ENCODE measurements at regions not wholly inside any gene's neighbourhood (a gene's known extent, or its start where the extent isn't known, plus 50 kb on each side); places are given as distances from the start of the nearest gene placed in this dataset.

DNA sequence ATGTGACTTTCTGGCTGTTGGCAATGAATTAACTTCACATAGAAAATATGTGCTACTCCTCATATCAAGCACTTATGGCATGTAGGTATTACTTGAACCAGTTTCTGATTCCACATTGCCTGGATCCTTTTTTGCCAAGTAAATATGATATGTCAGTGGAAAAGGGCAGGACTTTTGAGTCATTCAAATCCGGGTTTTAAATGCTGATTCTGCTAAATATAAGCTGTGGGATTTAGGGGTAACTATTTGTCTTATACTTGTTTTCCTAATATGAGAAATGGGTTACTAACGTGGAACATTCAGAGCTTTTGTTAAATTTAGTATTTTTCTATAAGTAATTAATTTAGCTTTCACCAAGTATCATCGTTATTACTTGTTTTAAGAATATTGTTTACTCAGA lies 108.0 kb upstream of the HGF start:
- Histone ChIP-seq H3K27me3 (no peaks in the 10 kb centered on the region), H3K9me3 (no peaks in the 10 kb centered on the region), H3K4me1 (no peaks in the 10 kb centered on the region), H3K4me3 (no peak overlapping the region), H3K36me3 (no peaks in the 10 kb centered on the region), H3K27ac (no peak overlapping the region)
- ATAC-seq (no peak), DNase-seq (no peak)
- TF ChIP-seq, protein P1, sequence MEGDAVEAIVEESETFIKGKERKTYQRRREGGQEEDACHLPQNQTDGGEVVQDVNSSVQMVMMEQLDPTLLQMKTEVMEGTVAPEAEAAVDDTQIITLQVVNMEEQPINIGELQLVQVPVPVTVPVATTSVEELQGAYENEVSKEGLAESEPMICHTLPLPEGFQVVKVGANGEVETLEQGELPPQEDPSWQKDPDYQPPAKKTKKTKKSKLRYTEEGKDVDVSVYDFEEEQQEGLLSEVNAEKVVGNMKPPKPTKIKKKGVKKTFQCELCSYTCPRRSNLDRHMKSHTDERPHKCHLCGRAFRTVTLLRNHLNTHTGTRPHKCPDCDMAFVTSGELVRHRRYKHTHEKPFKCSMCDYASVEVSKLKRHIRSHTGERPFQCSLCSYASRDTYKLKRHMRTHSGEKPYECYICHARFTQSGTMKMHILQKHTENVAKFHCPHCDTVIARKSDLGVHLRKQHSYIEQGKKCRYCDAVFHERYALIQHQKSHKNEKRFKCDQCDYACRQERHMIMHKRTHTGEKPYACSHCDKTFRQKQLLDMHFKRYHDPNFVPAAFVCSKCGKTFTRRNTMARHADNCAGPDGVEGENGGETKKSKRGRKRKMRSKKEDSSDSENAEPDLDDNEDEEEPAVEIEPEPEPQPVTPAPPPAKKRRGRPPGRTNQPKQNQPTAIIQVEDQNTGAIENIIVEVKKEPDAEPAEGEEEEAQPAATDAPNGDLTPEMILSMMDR (IDR thresholded peaks at IDR 0.05) = no peak
- intact Hi-C loops (cut with DNase I) = no loop called here

DNA sequence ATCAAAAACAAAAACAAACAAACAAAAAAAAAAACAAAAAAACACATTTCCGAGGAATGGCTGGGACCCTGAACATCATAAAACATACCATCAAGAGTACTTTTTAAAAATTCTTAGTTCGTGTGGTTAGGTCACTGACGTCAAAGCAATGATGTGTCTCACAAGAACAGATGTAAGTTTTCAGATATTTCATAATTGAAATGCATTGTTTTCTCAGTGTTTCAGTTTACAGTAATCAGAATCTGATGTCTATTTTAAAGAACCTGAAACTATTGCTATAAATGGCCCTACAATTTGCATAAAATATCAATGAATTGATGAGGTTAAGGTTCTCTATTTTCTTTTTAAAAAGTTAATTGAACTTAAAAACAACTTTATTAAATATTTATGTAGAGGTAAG lies 103.7 kb upstream of the HGF start:
- Histone ChIP-seq H3K9me3 (no peaks in the 10 kb centered on the region), H3K4me3 (no peak overlapping the region), H3K27me3 (no peaks in the 10 kb centered on the region), H3K4me1 (no peaks in the 10 kb centered on the region), H3K27ac (no peak overlapping the region), H3K36me3 (no peaks in the 10 kb centered on the region)
- ATAC-seq (no peak), DNase-seq (peak in 1 of 4 donors; percentile 8)
- TF ChIP-seq, protein P1 (IDR thresholded peaks at IDR 0.05) = no peak
- intact Hi-C loops (cut with DNase I) = no loop called here

- no peak for ATAC-seq
- TF ChIP-seq, protein P1 (IDR thresholded peaks at IDR 0.05) = no peak
- no peak for DNase-seq
- H3K27ac ChIP-seq = no peak overlapping the region
- no peaks in the 10 kb centered on the region for H3K9me3 ChIP-seq
- H3K36me3 ChIP-seq = no peaks in the 10 kb centered on the region
- no peaks in the 10 kb centered on the region for H3K4me1 ChIP-seq
- H3K27me3 ChIP-seq = no peaks in the 10 kb centered on the region
- intact Hi-C loops (cut with DNase I) = no loop called here
- no peak overlapping the region for H3K4me3 ChIP-seq
Observed at GRCh38 chr7:81871606-81872265, 101.9 kb upstream of the HGF start.

GRCh38 chr7:81870608-81871007 lies 100.8 kb upstream of the HGF start:
- intact Hi-C loops (cut with DNase I) = no loop called here
- no peaks in the 10 kb centered on the region for H3K27me3 ChIP-seq
- TF ChIP-seq, protein P1 (IDR thresholded peaks at IDR 0.05) = no peak
- DNase-seq = no peak
- H3K4me1 ChIP-seq = no peaks in the 10 kb centered on the region
- no peak overlapping the region for H3K4me3 ChIP-seq
- H3K9me3 ChIP-seq = no peaks in the 10 kb centered on the region
- no peaks in the 10 kb centered on the region for H3K36me3 ChIP-seq
- ATAC-seq = no peak
- H3K27ac ChIP-seq = no peak overlapping the region

DNA sequence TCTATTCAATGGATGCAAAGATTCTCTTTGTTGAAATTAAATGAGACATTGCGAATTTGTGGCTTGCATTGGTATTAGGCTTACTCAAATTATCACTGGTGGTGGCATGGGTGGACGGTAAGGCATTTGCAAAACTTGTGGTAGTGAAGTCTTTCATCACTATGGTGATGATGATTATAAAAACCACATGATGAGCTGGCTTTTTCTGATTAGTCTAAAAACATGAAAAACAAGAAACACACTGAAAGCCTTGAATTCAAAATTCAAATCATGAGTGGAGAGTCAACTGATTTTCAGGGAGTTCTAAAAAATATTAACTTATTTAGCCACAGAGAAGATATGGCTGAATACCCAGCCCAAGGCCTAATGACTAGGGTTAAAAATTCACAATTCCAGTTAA lies 99.8 kb upstream of the HGF start:
- Histone ChIP-seq H3K9me3 (no peaks in the 10 kb centered on the region), H3K27ac (no peak overlapping the region), H3K27me3 (no peaks in the 10 kb centered on the region), H3K4me3 (no peak overlapping the region), H3K36me3 (no peaks in the 10 kb centered on the region), H3K4me1 (no peaks in the 10 kb centered on the region)
- ATAC-seq (no peak), DNase-seq (no peak)
- intact Hi-C loops (cut with DNase I) = no loop called here
- TF ChIP-seq, protein P1 (IDR thresholded peaks at IDR 0.05) = no peak

Data from left lung (tissue), 4 donors.